NCI-H146 treated with DMSO at 0.1 percent for 48 hours (cell line): ENCODE measurements at regions not wholly inside any gene's neighbourhood (a gene's known extent, or its start where the extent isn't known, plus 50 kb on each side); places are given as distances from the start of the nearest gene placed in this dataset.

Experiments
- DNase-seq: peaks from one replicate; lab custom pipeline; 2025; ENCODE audit not compliant: unreplicated experiment; lab: John Stamatoyannopoulos, UW

- DNase-seq, result no peak
These were observed 54.1 kb upstream of the FOXQ1 start for GRCh38 chr6:1257778-1258177.

DNA sequence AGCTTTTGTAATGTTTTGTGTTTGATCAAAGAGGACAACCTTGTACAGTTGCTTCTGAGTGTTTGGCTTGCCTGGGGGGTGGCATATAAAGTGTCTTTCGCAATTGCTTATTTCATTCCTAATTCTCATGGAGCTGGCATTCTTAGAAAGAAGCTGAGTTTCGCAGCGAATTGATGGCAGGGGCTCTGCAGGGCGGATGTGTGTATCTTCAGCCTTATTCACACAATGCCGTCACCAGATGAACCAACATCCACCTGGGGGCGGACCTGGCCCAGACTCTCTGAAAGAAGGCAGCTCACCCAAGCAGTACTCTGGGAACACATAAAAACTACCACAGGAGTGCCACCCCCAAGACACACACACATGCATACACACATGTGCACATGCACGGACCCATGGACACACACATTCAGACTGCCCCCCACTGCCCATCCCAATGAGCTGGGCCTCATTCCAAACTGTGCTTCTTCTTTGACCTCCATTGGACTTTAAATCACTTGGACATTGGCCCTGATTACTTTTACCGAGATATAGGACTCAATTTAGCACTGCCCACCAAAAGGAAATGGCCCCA lies 55.4 kb upstream of the FOXQ1 start:
- DNase-seq, result no peak

GRCh38 chr6:1255636-1256365 lies 56.1 kb upstream of the FOXQ1 start:
- no peak for DNase-seq

DNA sequence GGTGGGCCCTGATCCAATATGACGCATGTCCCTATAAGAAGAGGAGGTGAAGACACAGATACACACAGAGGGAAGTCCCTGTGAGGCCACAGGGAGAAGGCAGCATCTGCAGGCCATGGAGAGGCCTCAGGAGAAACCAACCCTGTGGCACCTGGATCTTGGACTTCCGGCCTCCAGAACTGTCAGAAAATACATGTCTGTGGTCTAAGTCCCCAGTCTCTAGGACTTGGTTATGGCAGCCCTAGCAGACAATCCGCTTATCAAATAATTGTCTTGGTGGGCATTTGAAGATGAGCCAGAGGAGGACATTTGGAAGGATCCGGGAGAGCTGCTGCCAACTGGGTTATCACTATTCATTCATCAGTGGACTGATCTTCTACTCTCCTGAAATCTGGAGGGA lies 57.6 kb upstream of the FOXQ1 start:
- no peak for DNase-seq

DNA sequence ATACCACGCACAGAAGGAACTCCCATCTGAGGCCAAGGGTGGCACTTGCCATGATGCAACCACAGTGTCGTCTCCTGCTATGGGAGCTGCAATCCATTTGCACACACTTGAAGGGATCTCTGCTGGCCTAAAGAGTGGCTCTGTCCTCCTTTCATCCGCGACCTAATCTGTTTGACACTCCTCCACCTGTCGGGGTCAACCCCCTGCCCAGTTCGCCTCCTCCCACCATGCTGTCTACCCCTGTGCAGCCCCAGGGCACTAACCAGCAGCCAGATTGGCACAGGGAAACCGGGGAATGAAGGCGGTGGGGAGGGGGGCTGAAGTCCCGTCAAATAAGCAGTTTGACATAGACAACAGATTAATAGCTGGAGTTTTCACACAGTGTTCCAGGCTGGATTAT lies 58.1 kb upstream of the FOXQ1 start:
- no peak for DNase-seq

DNA sequence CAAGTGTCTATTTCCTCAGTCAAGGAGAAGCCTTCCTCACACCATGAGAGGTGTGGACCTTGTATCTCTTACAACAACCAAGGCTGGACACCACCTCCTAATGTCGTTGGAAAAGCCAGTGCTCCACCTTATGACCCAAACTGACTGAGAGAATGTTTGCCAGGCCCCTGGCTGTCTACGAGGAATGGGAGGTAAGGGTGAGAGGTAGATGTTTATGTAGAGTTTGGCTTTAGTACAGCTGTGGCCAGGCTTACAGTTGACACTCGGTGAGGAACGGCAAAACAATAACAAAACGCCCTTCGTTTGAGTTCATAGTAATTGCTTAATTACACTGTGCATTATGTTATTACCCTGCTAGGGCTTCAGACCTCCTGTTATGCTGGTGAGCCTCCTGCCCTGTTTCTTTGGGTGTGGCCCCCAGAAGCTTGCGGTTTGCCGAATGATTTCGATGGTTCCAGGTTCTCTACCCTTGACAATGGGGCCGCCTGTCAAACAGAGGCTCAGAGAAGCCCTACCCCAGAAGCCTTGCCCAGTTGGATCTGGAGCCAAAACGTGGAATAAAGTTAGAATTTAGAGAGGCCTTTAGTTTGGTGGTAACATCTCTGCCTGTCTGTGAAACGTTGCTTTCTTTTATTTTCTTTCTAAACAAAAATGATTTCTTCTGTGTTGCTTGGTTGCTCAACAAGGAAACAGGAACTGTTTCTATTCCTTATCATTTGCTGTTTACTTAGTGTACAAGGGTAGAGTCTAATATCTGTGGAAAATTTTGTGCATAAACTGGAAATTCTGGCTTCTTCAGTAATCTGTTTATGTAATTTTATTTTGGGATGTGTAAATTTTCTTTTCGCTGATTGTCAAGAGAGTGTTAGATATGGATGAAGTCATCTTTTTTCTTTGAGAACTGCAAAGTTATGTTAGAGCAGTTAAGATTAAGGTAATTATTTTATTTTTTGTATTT lies 60.4 kb upstream of the FOXQ1 start:
- no peak for DNase-seq

GRCh38 chr6:1250489-1251197 lies 61.3 kb upstream of the FOXQ1 start:
- no peak for DNase-seq

DNA sequence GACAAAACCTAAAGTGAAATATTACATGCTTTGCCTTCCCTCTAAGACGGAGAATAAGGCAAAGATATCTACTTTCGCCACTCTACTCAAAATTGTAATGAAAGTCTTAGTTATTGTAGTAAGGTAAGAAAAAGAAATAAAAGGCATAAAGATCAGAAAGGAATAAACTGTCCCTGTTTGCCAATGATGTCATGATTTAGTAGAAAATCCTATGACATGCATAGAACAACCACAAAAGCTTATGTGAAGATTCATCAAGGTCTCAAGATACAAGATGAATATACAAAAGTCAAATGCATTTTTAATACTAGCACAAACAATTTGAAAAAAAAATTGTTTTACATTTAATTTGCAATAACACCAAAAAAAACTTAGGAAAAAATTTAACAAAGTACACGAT lies 64.0 kb upstream of the FOXQ1 start:
- DNase-seq, result no peak

GRCh38 chr6:1247056-1247455 lies 64.8 kb upstream of the FOXQ1 start:
- no peak for DNase-seq

DNA sequence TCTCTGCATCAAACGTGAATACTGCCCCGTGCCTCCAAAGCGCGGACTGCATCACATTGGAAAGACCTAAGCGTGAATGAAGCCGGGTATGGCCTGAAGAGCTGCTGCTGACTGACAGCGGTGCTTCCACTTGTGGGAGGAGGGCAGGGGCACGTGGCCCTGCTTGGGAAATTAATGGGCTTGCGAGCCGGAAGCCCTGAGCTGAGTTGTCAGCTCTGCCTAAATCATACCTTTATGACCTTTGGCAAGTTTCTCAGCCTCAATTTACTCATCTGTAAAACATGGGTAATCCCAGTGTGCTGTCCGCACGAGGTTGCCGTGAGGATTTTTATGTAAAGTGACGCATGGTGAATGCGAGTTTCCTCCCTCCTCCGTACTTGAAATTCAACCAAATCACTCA lies 67.0 kb upstream of the FOXQ1 start:
- DNase-seq, result no peak

DNA sequence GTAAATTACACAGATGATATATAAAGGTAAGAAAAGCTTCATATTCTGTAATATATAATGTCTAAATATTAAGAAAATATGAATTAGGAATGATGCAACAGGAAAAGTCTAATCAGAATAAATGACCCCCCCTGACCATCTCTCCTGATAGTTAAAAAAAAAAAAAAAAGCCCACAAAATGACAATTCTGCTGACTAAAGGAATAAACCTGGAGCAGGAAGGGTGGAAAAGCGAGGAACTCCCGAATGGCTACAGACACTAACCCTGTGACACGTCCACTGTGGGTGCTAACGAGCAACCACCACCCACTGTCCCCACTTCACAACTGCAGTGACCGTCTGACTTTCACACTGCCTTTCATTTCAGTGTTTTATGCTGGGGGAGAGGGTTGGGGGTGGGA lies 67.6 kb upstream of the FOXQ1 start:
- DNase-seq, result no peak

DNA sequence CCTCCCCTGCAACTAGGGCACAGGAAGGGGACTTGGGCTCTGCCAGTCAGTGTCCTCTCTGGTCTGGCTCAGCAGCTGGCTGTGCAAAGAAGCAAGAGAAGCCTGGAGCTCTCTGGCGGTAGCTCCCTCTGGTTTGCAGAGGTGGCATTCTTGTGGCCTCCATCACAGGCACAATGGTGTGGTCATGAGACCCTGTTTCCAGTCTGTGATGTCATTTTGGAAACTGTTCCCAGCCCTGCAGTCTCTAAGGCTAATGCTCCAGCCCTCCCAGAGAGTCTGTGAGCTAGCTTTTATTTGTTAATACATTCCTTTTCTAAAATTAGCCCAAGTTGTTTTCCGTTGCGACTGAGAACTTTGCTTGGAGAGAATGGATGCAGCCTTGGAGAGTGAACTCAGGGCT lies 69.5 kb upstream of the FOXQ1 start:
- no peak for DNase-seq

DNA sequence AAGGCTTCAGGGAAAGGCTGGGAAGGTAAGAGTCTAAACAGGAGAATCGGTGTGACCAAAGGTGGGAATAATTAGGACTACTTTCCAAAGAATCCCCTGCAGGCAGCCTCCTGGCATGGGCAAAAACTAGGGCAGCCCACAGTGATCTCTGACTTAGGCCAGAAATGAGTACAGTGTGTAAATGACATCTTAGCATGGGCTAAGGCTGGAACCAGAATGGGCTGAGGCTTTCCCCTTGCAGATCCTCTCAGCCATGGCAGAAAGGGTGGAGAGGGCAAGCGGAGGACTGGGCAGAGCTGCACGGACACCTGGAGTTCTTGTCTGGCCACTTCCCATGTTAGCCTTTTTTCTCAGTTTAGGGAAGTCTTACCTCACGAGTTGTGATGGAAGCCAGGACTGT lies 69.9 kb upstream of the FOXQ1 start:
- DNase-seq, result no peak

- DNase-seq, result no peak
These were observed 71.1 kb upstream of the FOXQ1 start for GRCh38 chr6:1240766-1241318.

GRCh38 chr6:1239805-1240204 lies 72.1 kb upstream of the FOXQ1 start:
- no peak for DNase-seq

DNA sequence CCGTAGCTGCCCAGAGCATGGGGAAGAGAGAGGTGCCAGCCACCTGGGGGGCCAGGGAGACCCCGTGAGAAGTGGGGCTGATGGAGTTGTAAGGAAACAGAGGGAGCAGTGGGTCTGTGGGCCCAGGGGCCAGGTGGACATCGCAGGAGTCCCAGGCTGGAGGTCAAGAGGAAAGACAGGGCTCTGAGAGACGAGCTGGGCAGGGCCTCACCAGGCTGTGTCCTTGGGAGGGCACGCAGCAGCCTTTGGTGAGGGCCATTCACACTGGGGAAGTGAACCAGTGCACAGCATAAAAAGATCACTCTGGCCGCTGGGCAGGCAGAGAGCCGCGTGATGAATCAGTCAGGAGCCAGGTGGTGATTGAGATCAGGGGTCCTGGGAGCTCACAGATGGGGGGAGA lies 73.9 kb upstream of the FOXQ1 start:
- DNase-seq, result no peak

GRCh38 chr6:1237636-1238035 lies 74.3 kb upstream of the FOXQ1 start:
- DNase-seq, result no peak

GRCh38 chr6:1235825-1236224 lies 76.1 kb upstream of the FOXQ1 start:
- no peak for DNase-seq

- no peak for DNase-seq
These were observed 78.0 kb upstream of the FOXQ1 start for GRCh38 chr6:1233924-1234323.

GRCh38 chr6:1232578-1232977 lies 79.3 kb upstream of the FOXQ1 start:
- DNase-seq, result no peak

DNA sequence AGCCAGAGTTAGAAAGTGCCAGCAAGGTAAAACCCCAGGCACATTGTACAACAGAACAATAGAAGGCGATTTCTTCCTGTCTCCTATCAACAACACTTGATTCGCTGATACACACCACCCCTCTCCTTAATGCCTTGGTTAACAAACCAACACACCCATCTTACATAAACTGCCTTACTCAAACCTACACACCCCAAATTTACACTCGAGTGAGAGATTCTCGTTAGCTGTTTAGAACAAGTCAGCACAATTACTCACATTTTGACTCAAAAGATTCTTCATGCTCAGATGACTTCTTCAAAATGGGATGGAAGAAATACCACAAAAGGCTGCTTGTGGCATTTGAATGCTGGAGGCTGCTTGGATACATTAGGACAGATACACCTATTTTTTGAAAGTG lies 80.0 kb upstream of the FOXQ1 start:
- no peak for DNase-seq
